Rectal smooth muscle tissue (tissue), 1 donor: ENCODE measurements at regions not wholly inside any gene's neighbourhood (a gene's known extent, or its start where the extent isn't known, plus 50 kb on each side); places are given as distances from the start of the nearest gene placed in this dataset.

Experiments used
- H3K27ac ChIP-seq: one replicate; pipeline ENCODE4 v1.7.0; 2013; ENCODE audit warnings: low read depth, low read length, inconsistent platforms
- H3K27me3 ChIP-seq: one replicate; pipeline ENCODE4 v1.7.0; 2013; ENCODE audit warnings: low read length; ENCODE audit not compliant: control insufficient read depth, insufficient read depth
- H3K36me3 ChIP-seq: one replicate; pipeline ENCODE4 v1.7.0; 2013; ENCODE audit warnings: low read length; ENCODE audit not compliant: control insufficient read depth, insufficient read depth
- H3K4me1 ChIP-seq: one replicate; pipeline ENCODE4 v1.7.0; 2013; ENCODE audit warnings: low read length; ENCODE audit not compliant: control insufficient read depth, insufficient read depth
- H3K4me3 ChIP-seq: one replicate; pipeline ENCODE4 v1.7.0; 2013; ENCODE audit warnings: low read length
- H3K9ac ChIP-seq: one replicate; pipeline ENCODE4 v1.7.0; 2013; ENCODE audit warnings: low read length

- H3K27ac ChIP-seq = no peak overlapping the region
- H3K9ac ChIP-seq = no peak overlapping the region
- H3K27me3 ChIP-seq = no peaks in the 10 kb centered on the region
- H3K4me1 ChIP-seq = no peaks in the 10 kb centered on the region
- no peak overlapping the region for H3K4me3 ChIP-seq
- H3K36me3 ChIP-seq = no peaks in the 10 kb centered on the region
Measured at GRCh38 chr2:51649366-51649765, 617.4 kb upstream of the NRXN1 start.

GRCh38 chr2:51638811-51639210 is 606.9 kb upstream of the NRXN1 start:
- Histone ChIP-seq H3K9ac (no peak overlapping the region), H3K4me1 (no peaks in the 10 kb centered on the region), H3K27ac (no peak overlapping the region), H3K36me3 (no peaks in the 10 kb centered on the region), H3K4me3 (no peak overlapping the region), H3K27me3 (no peaks in the 10 kb centered on the region)

- H3K27ac ChIP-seq = no peak overlapping the region
- no peaks in the 10 kb centered on the region for H3K27me3 ChIP-seq
- H3K4me1 ChIP-seq = no peaks in the 10 kb centered on the region
- H3K36me3 ChIP-seq = no peaks in the 10 kb centered on the region
- H3K4me3 ChIP-seq = no peak overlapping the region
- H3K9ac ChIP-seq = no peak overlapping the region
Measured at GRCh38 chr2:51633073-51633472, 601.1 kb upstream of the NRXN1 start.

GRCh38 chr2:51629406-51629805 is 597.5 kb upstream of the NRXN1 start:
- Histone ChIP-seq H3K9ac (no peak overlapping the region), H3K27me3 (no peaks in the 10 kb centered on the region), H3K4me1 (no peaks in the 10 kb centered on the region), H3K36me3 (no peaks in the 10 kb centered on the region), H3K4me3 (no peak overlapping the region), H3K27ac (no peak overlapping the region)

- Histone ChIP-seq H3K9ac (no peak overlapping the region), H3K4me1 (no peaks in the 10 kb centered on the region), H3K27ac (no peak overlapping the region), H3K4me3 (no peak overlapping the region), H3K36me3 (no peaks in the 10 kb centered on the region), H3K27me3 (no peaks in the 10 kb centered on the region)
Measured at GRCh38 chr2:51628917-51629316, 597.0 kb upstream of the NRXN1 start.

- Histone ChIP-seq H3K27ac (no peak overlapping the region), H3K27me3 (no peaks in the 10 kb centered on the region), H3K9ac (no peak overlapping the region), H3K36me3 (no peaks in the 10 kb centered on the region), H3K4me3 (no peak overlapping the region), H3K4me1 (no peaks in the 10 kb centered on the region)
Measured at GRCh38 chr2:51624995-51625394, 593.1 kb upstream of the NRXN1 start.

- no peak overlapping the region for H3K27ac ChIP-seq
- no peak overlapping the region for H3K9ac ChIP-seq
- no peaks in the 10 kb centered on the region for H3K4me1 ChIP-seq
- no peaks in the 10 kb centered on the region for H3K27me3 ChIP-seq
- H3K36me3 ChIP-seq = no peaks in the 10 kb centered on the region
- H3K4me3 ChIP-seq = no peak overlapping the region
Measured at GRCh38 chr2:51620796-51621195, 588.9 kb upstream of the NRXN1 start.

GRCh38 chr2:51619961-51620360 is 588.0 kb upstream of the NRXN1 start:
- Histone ChIP-seq H3K9ac (no peak overlapping the region), H3K27me3 (no peaks in the 10 kb centered on the region), H3K4me1 (no peaks in the 10 kb centered on the region), H3K27ac (no peak overlapping the region), H3K36me3 (no peaks in the 10 kb centered on the region), H3K4me3 (no peak overlapping the region)

- no peak overlapping the region for H3K4me3 ChIP-seq
- no peaks in the 10 kb centered on the region for H3K36me3 ChIP-seq
- no peak overlapping the region for H3K9ac ChIP-seq
- no peaks in the 10 kb centered on the region for H3K27me3 ChIP-seq
- H3K4me1 ChIP-seq = no peaks in the 10 kb centered on the region
- no peak overlapping the region for H3K27ac ChIP-seq
Measured at GRCh38 chr2:51612387-51612786, 580.5 kb upstream of the NRXN1 start.

- Histone ChIP-seq H3K9ac (no peak overlapping the region), H3K4me1 (no peaks in the 10 kb centered on the region), H3K27me3 (no peaks in the 10 kb centered on the region), H3K27ac (no peak overlapping the region), H3K4me3 (no peak overlapping the region), H3K36me3 (no peaks in the 10 kb centered on the region)
Measured at GRCh38 chr2:51601706-51602105, 569.8 kb upstream of the NRXN1 start.

- Histone ChIP-seq H3K4me1 (no peaks in the 10 kb centered on the region), H3K36me3 (no peaks in the 10 kb centered on the region), H3K9ac (no peak overlapping the region), H3K27ac (no peak overlapping the region), H3K4me3 (no peak overlapping the region), H3K27me3 (no peaks in the 10 kb centered on the region)
Measured at GRCh38 chr2:51597086-51597485, 565.2 kb upstream of the NRXN1 start.

- Histone ChIP-seq H3K9ac (no peak overlapping the region), H3K4me1 (no peaks in the 10 kb centered on the region), H3K27ac (no peak overlapping the region), H3K36me3 (no peaks in the 10 kb centered on the region), H3K4me3 (no peak overlapping the region), H3K27me3 (no peaks in the 10 kb centered on the region)
Measured at GRCh38 chr2:51595836-51596235, 563.9 kb upstream of the NRXN1 start.

GRCh38 chr2:51581636-51582267 is 549.8 kb upstream of the NRXN1 start:
- no peak overlapping the region for H3K9ac ChIP-seq
- no peaks in the 10 kb centered on the region for H3K27me3 ChIP-seq
- H3K4me1 ChIP-seq = no peaks in the 10 kb centered on the region
- no peak overlapping the region for H3K4me3 ChIP-seq
- H3K27ac ChIP-seq = no peak overlapping the region
- no peaks in the 10 kb centered on the region for H3K36me3 ChIP-seq
